OCI-LY3 (cell line): ENCODE measurements at regions not wholly inside any gene's neighbourhood (a gene's known extent, or its start where the extent isn't known, plus 50 kb on each side); places are given as distances from the start of the nearest gene placed in this dataset.

Experiments used
- EZH2phosphoT487 ChIP-seq: fragments of 200-600 bp; shearing (Covaris generic); IDR thresholded peaks from 2 replicates; pipeline ENCODE4 v1.6.1; 2018; ENCODE audit warnings: antibody characterized with exemption, mixed run types, low read depth
- TF ChIP-seq, protein P1 (sequence below): fragments of 200-600, 300-600 bp; sonication (generic); IDR thresholded peaks from 2 replicates; pipeline ENCODE4 v1.5.1; 2014; ENCODE audit warnings: antibody characterized with exemption, low read length, low read depth

DNA sequence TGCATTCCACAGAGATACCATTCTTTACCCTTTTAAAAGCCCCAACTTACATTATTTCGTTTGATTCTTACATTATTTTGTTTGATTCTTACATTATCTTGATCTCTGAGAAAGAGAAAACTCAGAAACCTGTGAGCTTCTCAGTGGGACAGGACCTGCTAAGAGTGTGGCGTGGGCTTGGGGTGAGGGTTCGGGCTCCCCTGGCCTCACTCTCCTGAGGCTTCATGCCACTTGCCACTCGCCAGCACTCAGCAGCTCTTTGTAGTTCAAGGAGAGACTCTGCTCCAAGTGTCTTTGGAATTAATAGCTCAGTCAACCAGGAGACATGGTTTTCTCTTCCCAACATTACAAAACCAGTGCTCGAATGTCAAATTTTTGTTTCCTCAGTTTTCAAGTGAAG lies 132.4 kb upstream of the RGS17 start:
- TF ChIP-seq, protein P1, sequence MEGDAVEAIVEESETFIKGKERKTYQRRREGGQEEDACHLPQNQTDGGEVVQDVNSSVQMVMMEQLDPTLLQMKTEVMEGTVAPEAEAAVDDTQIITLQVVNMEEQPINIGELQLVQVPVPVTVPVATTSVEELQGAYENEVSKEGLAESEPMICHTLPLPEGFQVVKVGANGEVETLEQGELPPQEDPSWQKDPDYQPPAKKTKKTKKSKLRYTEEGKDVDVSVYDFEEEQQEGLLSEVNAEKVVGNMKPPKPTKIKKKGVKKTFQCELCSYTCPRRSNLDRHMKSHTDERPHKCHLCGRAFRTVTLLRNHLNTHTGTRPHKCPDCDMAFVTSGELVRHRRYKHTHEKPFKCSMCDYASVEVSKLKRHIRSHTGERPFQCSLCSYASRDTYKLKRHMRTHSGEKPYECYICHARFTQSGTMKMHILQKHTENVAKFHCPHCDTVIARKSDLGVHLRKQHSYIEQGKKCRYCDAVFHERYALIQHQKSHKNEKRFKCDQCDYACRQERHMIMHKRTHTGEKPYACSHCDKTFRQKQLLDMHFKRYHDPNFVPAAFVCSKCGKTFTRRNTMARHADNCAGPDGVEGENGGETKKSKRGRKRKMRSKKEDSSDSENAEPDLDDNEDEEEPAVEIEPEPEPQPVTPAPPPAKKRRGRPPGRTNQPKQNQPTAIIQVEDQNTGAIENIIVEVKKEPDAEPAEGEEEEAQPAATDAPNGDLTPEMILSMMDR, result no peak
- TF ChIP-seq EZH2phosphoT487, result no peak
